ENCODE measurements at regions not wholly inside any gene's neighbourhood (a gene's known extent, or its start where the extent isn't known, plus 50 kb on each side); places are given as distances from the start of the nearest gene placed in this dataset.

DNA sequence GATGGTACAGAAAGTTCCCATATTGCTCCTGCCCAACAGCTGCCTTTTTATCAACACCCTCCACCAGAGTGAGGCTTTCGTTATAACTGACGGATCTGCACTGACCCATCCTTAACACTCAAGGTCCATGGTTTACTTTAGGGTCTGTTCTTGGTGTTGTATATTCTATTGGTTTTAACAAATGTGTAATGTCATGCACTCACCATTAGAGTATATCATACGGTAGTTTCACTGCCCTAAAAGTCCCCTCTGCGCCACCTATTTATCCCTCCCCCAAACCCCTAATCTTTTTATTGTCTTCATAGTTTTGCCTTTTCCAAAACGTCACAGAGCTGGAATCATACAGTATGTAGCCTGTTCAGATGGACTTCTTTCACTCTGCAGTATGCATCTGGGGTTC lies 102.8 kb upstream of the TNS3 start:
- TF ChIP-seq, protein P1, sequence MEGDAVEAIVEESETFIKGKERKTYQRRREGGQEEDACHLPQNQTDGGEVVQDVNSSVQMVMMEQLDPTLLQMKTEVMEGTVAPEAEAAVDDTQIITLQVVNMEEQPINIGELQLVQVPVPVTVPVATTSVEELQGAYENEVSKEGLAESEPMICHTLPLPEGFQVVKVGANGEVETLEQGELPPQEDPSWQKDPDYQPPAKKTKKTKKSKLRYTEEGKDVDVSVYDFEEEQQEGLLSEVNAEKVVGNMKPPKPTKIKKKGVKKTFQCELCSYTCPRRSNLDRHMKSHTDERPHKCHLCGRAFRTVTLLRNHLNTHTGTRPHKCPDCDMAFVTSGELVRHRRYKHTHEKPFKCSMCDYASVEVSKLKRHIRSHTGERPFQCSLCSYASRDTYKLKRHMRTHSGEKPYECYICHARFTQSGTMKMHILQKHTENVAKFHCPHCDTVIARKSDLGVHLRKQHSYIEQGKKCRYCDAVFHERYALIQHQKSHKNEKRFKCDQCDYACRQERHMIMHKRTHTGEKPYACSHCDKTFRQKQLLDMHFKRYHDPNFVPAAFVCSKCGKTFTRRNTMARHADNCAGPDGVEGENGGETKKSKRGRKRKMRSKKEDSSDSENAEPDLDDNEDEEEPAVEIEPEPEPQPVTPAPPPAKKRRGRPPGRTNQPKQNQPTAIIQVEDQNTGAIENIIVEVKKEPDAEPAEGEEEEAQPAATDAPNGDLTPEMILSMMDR (IDR thresholded peaks at IDR 0.05): no peak
- TF ChIP-seq POLR2A (IDR thresholded peaks at IDR 0.05): no peak

All from testis (tissue), 2 donors.